OCI-LY1 (cell line): ENCODE measurements at regions not wholly inside any gene's neighbourhood (a gene's known extent, or its start where the extent isn't known, plus 50 kb on each side); places are given as distances from the start of the nearest gene placed in this dataset.

Experiments
- EZH2 ChIP-seq: fragments of 200-600 bp; sonication (generic), shearing (Covaris generic); IDR thresholded peaks from 2 replicates; pipeline ENCODE4 v1.8.0; 2017; ENCODE audit warnings: borderline replicate concordance, mixed run types, mild to moderate bottlenecking, antibody characterized with exemption, low read length, moderate library complexity, mixed read lengths
- TF ChIP-seq, protein P1 (sequence below): fragments of 200-600 bp; sonication (generic), shearing (Covaris generic); IDR thresholded peaks from 2 replicates; pipeline ENCODE4 v1.5.1; 2017; ENCODE audit warnings: mild to moderate bottlenecking, antibody characterized with exemption, low read length, moderate library complexity, mixed read lengths

DNA sequence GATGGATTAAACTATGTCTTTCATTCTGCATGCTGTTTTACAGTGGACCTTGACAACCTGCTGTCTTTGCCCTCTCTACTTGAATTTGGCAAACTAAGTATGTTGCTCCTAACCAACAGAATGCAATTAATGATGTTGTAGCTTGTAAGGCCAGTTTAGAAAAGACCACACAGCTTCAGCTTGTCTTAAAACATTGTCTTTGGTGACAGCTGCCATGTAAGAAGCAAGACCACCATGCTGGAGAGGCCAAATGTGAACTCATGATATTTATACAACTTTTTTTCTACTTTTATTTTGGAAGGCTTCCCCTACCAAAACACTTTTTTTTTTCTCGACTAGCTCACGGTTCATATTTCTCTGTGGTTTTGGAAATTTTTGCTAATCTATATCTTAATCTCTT, 278.0 kb upstream of the GNPDA2 start:
- TF ChIP-seq, protein P1, sequence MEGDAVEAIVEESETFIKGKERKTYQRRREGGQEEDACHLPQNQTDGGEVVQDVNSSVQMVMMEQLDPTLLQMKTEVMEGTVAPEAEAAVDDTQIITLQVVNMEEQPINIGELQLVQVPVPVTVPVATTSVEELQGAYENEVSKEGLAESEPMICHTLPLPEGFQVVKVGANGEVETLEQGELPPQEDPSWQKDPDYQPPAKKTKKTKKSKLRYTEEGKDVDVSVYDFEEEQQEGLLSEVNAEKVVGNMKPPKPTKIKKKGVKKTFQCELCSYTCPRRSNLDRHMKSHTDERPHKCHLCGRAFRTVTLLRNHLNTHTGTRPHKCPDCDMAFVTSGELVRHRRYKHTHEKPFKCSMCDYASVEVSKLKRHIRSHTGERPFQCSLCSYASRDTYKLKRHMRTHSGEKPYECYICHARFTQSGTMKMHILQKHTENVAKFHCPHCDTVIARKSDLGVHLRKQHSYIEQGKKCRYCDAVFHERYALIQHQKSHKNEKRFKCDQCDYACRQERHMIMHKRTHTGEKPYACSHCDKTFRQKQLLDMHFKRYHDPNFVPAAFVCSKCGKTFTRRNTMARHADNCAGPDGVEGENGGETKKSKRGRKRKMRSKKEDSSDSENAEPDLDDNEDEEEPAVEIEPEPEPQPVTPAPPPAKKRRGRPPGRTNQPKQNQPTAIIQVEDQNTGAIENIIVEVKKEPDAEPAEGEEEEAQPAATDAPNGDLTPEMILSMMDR, result no peak
- TF ChIP-seq EZH2, result no peak
